GM23248 (cell line): ENCODE measurements at regions not wholly inside any gene's neighbourhood (a gene's known extent, or its start where the extent isn't known, plus 50 kb on each side); places are given as distances from the start of the nearest gene placed in this dataset.
A peak's percentile ranks its signal among the peaks of the same experiment; 100 is the strongest.

Experiments
- DNase-seq: peaks from one replicate; pipeline ENCODE4 v3.0.0-alpha.2; 2015
- H2AFZ ChIP-seq: fragments of 200-600 bp; sonication (generic); 2 replicates; pipeline ENCODE4 v1.6.1; 2016; ENCODE audit warnings: antibody characterized with exemption
- H3F3A ChIP-seq: fragments of 200-600 bp; sonication (generic); 2 replicates; pipeline ENCODE4 v1.6.1; 2016; ENCODE audit warnings: mild to moderate bottlenecking, antibody characterized with exemption, mixed run types; ENCODE audit not compliant: insufficient read depth
- H3K27ac ChIP-seq: fragments of 200-600 bp; sonication (generic); 2 replicates; pipeline ENCODE4 v1.5.1; 2016; ENCODE audit warnings: mild to moderate bottlenecking
- H3K27me3 ChIP-seq: fragments of 200-600 bp; sonication (generic); replicated peaks from 2 replicates; pipeline ENCODE4 v1.6.1; 2016; ENCODE audit warnings: mild to moderate bottlenecking; ENCODE audit not compliant: insufficient read depth
- H3K36me3 ChIP-seq: fragments of 200-600 bp; sonication (generic); 2 replicates; pipeline ENCODE4 v1.6.1; 2016; ENCODE audit warnings: low read depth, mild to moderate bottlenecking
- H3K4me1 ChIP-seq: fragments of 200-600 bp; sonication (generic); 2 replicates; pipeline ENCODE4 v1.6.1; 2016; ENCODE audit warnings: mild to moderate bottlenecking; ENCODE audit not compliant: insufficient read depth
- H3K4me2 ChIP-seq: fragments of 200-600 bp; sonication (generic); one replicate; pipeline ENCODE4 v1.6.1; 2016; ENCODE audit warnings: mild to moderate bottlenecking; ENCODE audit not compliant: unreplicated experiment
- H3K4me3 ChIP-seq: fragments of 200-600 bp; sonication (generic); 2 replicates; pipeline ENCODE4 v1.5.1; 2016; ENCODE audit warnings: mild to moderate bottlenecking
- H3K79me2 ChIP-seq: fragments of 200-600 bp; sonication (generic); 2 replicates; pipeline ENCODE4 v1.6.1; 2016; ENCODE audit warnings: mild to moderate bottlenecking; ENCODE audit not compliant: insufficient read depth
- H3K9ac ChIP-seq: fragments of 200-600 bp; sonication (generic); 2 replicates; pipeline ENCODE4 v1.6.1; 2016; ENCODE audit warnings: mild to moderate bottlenecking
- H3K9me2 ChIP-seq: fragments of 200-600 bp; sonication (generic); 2 replicates; pipeline ENCODE4 v1.6.1; 2016; ENCODE audit warnings: mixed run types, mild to moderate bottlenecking, moderate library complexity; ENCODE audit not compliant: insufficient read depth
- H3K9me3 ChIP-seq: fragments of 200-600 bp; sonication (generic); one replicate; pipeline ENCODE4 v1.6.1; 2017; ENCODE audit warnings: low read depth
- H4K20me1 ChIP-seq: fragments of 200-600 bp; sonication (generic); 2 replicates; pipeline ENCODE4 v1.6.0; 2016; ENCODE audit not compliant: insufficient read depth
- EZH2 ChIP-seq: fragments of 200-600 bp; sonication (generic); IDR thresholded peaks from 2 replicates; pipeline ENCODE4 v1.6.1; 2018; ENCODE audit warnings: antibody characterized with exemption, mild to moderate bottlenecking; ENCODE audit not compliant: insufficient read depth, poor library complexity, severe bottlenecking
- EZH2phosphoT487 ChIP-seq: fragments of 200-600 bp; sonication (generic); IDR thresholded peaks from 2 replicates; pipeline ENCODE4 v1.6.1; 2018; ENCODE audit warnings: antibody characterized with exemption, moderate library complexity, mild to moderate bottlenecking, low read depth; ENCODE audit not compliant: insufficient read depth
- WGBS, 2 experiments: methylation state at CpG; one replicate each; pipeline ENCODE4 v1.1.6; 2015 to 2017; ENCODE audit warnings: low lambda C conversion rate in 2 of 2, low coverage in 1 of 2; ENCODE audit errors: missing lambda C conversion rate in 2 of 2; 5-methylcytosine and 5-hydroxymethylcytosine counted together
- in situ Hi-C: fragments of 300-500 bp; cut with MboI; formaldehyde crosslinking; loops from 2 replicates; pipeline ENCODE4 v1.15.0; 2020

DNA sequence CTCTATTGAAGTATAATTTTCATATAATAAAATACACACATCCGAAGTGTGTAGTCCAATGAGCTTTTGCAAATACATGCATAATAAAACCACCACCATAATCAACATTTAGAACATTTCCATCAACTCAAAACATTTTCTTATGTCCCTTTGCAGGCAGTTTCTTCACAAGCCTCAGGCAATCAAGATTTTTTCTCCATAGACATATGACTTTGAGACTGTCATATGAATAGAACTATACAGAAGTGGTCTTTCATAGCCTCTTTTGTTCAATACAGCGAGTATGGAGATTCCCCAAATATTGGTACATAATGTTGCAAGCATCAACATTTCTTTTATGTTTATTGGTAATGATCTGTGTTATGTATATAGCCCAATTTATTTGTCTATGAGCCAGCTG, 983.2 kb downstream of the CDH11 start:
- no peaks in the 10 kb centered on the region for H3K9me2 ChIP-seq
- H2AFZ ChIP-seq = no peak overlapping the region
- DNase-seq = no peak
- no peaks in the 10 kb centered on the region for H3K4me1 ChIP-seq
- no peak overlapping the region for H3K4me2 ChIP-seq
- no peak overlapping the region for H3K9ac ChIP-seq
- H3F3A ChIP-seq = no peaks in the 10 kb centered on the region
- no peaks in the 10 kb centered on the region for H3K9me3 ChIP-seq
- no peak overlapping the region for H3K27ac ChIP-seq
- H3K4me3 ChIP-seq = no peak overlapping the region
- in situ Hi-C loops = no loop called here
- H3K79me2 ChIP-seq = no peaks in the 10 kb centered on the region
- H3K36me3 ChIP-seq = no peaks in the 10 kb centered on the region
- TF ChIP-seq EZH2phosphoT487 (no peak), EZH2 (no peak)
- H4K20me1 ChIP-seq = no peaks in the 10 kb centered on the region
- H3K27me3 ChIP-seq = no peaks in the 10 kb centered on the region
- WGBS, 2 experiments = 67 to 69% methylated on average over 2 of the region's 2 CpGs

DNA sequence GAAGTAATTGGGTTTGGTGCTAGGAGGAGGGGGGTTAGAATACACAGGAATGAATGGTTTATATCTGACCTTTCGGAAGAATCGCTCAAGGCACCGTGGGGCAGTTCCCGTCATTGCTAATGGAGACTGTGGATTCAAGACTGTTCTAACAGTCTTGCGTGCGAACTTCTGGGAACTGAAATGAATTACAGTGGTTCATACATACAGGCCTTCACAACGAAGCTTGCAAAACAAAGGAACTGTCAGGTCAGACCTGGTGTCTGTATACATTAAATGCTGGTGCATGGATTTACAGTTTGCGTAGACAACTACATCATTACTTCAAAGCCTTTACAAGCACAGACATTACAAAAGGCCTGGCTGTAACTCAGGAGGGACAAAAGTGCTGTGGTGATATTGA, 983.9 kb downstream of the CDH11 start:
- H3K9me2 ChIP-seq = no peaks in the 10 kb centered on the region
- H4K20me1 ChIP-seq = no peaks in the 10 kb centered on the region
- no peak overlapping the region for H2AFZ ChIP-seq
- H3K79me2 ChIP-seq = no peaks in the 10 kb centered on the region
- H3K27me3 ChIP-seq = no peaks in the 10 kb centered on the region
- H3K36me3 ChIP-seq = no peaks in the 10 kb centered on the region
- no peak overlapping the region for H3K4me3 ChIP-seq
- H3K4me2 ChIP-seq = no peak overlapping the region
- no peak for TF ChIP-seq EZH2
- in situ Hi-C loops = no loop called here
- DNase-seq = no peak
- H3K9ac ChIP-seq = no peak overlapping the region
- no peaks in the 10 kb centered on the region for H3K4me1 ChIP-seq
- 86 to 89% methylated on average over 8 of the region's 8 CpGs for WGBS, 2 experiments
- no peak overlapping the region for H3K27ac ChIP-seq
- H3K9me3 ChIP-seq = no peaks in the 10 kb centered on the region
- H3F3A ChIP-seq = no peaks in the 10 kb centered on the region

DNA sequence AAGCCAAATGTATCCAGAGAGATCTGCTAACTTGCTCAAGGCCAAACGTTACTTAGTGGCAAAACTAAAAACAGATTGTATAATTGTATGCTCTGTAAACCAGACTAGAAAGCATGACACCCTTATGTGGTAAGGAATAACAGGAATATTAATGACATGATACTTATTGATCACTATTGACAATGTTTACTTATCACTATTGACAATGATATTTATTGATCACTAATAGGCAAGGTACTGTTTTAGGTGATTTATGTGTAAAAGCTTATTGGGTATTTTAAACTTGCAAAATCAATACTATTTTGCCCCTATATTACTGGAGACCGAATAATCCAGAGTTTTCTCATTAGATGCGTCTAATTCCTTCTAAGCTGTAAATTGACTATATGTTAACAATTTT, 985.1 kb downstream of the CDH11 start:
- H3K4me1 ChIP-seq = no peaks in the 10 kb centered on the region
- no peak overlapping the region for H3K27ac ChIP-seq
- no peaks in the 10 kb centered on the region for H3K9me2 ChIP-seq
- TF ChIP-seq EZH2 = no peak
- no peak for TF ChIP-seq EZH2phosphoT487
- H3F3A ChIP-seq = no peaks in the 10 kb centered on the region
- no peaks in the 10 kb centered on the region for H3K79me2 ChIP-seq
- H3K9ac ChIP-seq = no peak overlapping the region
- H3K4me2 ChIP-seq = no peak overlapping the region
- 57 to 70% methylated on average over 3 of the region's 3 CpGs for WGBS, 2 experiments
- no peak overlapping the region for H3K4me3 ChIP-seq
- in situ Hi-C loops = no loop called here
- H3K9me3 ChIP-seq = no peaks in the 10 kb centered on the region
- no peak for DNase-seq
- no peaks in the 10 kb centered on the region for H3K36me3 ChIP-seq
- H3K27me3 ChIP-seq = no peaks in the 10 kb centered on the region
- H2AFZ ChIP-seq = no peak overlapping the region
- no peaks in the 10 kb centered on the region for H4K20me1 ChIP-seq

- no peak overlapping the region for H3K4me3 ChIP-seq
- no peaks in the 10 kb centered on the region for H3K4me1 ChIP-seq
- no peaks in the 10 kb centered on the region for H3K9me3 ChIP-seq
- H4K20me1 ChIP-seq = no peaks in the 10 kb centered on the region
- H2AFZ ChIP-seq = no peak overlapping the region
- DNase-seq = no peak
- H3K79me2 ChIP-seq = no peaks in the 10 kb centered on the region
- TF ChIP-seq EZH2phosphoT487 (no peak), EZH2 (no peak)
- WGBS, 2 experiments = 93 to 100% methylated on average over 1 of the region's 1 CpG
- H3K36me3 ChIP-seq = no peaks in the 10 kb centered on the region
- no peak overlapping the region for H3K27ac ChIP-seq
- no peak overlapping the region for H3K9ac ChIP-seq
- in situ Hi-C loops = no loop called here
- H3F3A ChIP-seq = no peaks in the 10 kb centered on the region
- no peak overlapping the region for H3K4me2 ChIP-seq
- H3K9me2 ChIP-seq = no peaks in the 10 kb centered on the region
- H3K27me3 ChIP-seq = no peaks in the 10 kb centered on the region
Measured at GRCh38 chr16:64136314-64136713, 985.5 kb downstream of the CDH11 start.

DNA sequence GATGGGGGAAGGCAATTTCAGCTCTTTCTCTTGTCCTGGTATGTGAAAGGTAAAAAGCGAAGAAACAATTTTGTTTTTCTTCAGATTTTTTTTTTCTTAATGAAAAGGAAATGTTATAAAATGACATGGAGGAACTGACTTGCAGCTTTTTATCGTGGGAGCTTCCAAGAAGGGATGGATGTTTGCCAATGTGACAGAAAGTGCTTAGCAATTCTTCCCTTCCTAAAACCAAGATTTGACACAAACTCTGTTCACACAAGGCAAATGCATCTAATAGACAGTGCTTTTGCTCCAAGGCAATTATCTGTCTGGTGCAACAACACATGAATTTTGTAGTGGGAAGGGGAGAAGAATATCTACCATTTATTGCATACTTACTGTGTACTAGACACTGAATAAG, 988.5 kb downstream of the CDH11 start:
- H3K27ac ChIP-seq = no peak overlapping the region
- TF ChIP-seq EZH2 = no peak
- no peak for TF ChIP-seq EZH2phosphoT487
- no peaks in the 10 kb centered on the region for H3K9me3 ChIP-seq
- H3K9ac ChIP-seq = no peak overlapping the region
- H2AFZ ChIP-seq = peak overlapping the region; percentile 8; the same call in 1 of the 2 replicates
- in situ Hi-C loops = no loop called here
- H3K9me2 ChIP-seq = no peaks in the 10 kb centered on the region
- no peaks in the 10 kb centered on the region for H4K20me1 ChIP-seq
- no peak overlapping the region for H3K4me2 ChIP-seq
- no peaks in the 10 kb centered on the region for H3K79me2 ChIP-seq
- H3K4me3 ChIP-seq = no peak overlapping the region
- WGBS, 2 experiments = 22% methylated on average over 2 of the region's 2 CpGs
- no peaks in the 10 kb centered on the region for H3K4me1 ChIP-seq
- H3K27me3 ChIP-seq = no peaks in the 10 kb centered on the region
- no peak for DNase-seq
- no peaks in the 10 kb centered on the region for H3K36me3 ChIP-seq
- no peaks in the 10 kb centered on the region for H3F3A ChIP-seq
